Tibial nerve (tissue), 4 donors: ENCODE measurements at regions not wholly inside any gene's neighbourhood (a gene's known extent, or its start where the extent isn't known, plus 50 kb on each side); places are given as distances from the start of the nearest gene placed in this dataset.

Experiments used
- EP300 ChIP-seq, 2 donors: sonication (generic); formaldehyde crosslinking; IDR thresholded peaks; one replicate each; pipeline ENCODE4 v1.6.1; 2017; ENCODE audit warnings: antibody characterized with exemption in 2 of 2, mild to moderate bottlenecking in 1 of 2
- POLR2A ChIP-seq, 2 donors: fragments of 450-650 bp; IDR thresholded peaks; one replicate each; pipeline ENCODE4 v1.6.1; 2017; ENCODE audit warnings: antibody characterized with exemption in 2 of 2, mild to moderate bottlenecking in 2 of 2, moderate library complexity in 2 of 2
- TF ChIP-seq, protein P1 (sequence below), 5 experiments: fragments of 200-600 bp in 3 of 5; fragments of 450-650 bp in 2 of 5; sonication (generic) in 3 of 5; IDR thresholded peaks; one replicate each; pipeline ENCODE4 v1.5.1; 2016 to 2019; ENCODE audit warnings: antibody characterized with exemption in 5 of 5, mild to moderate bottlenecking in 3 of 5, moderate library complexity in 2 of 5

DNA sequence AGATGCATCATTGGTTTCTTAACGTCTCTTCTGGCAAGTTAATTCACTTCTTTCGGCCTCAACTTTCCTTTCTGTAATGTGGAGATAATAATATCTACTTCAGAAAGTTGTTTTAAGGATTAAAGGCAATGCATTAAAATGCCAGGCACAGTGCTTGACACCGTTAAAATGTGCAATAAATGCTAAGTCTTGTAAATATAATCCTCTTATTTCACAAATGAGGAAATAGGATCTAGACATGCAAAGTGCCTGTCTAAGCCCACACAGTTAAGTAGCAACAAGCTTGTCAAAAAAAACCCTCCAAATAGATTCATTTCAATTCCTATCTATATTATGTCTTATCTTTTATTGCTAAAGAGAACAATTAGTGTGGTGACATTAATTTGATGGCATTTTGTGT, 86.4 kb upstream of the TSC22D1 start:
- TF ChIP-seq POLR2A (IDR thresholded peaks at IDR 0.05) = no peak
- TF ChIP-seq EP300 (IDR thresholded peaks at IDR 0.05) = no peak
- TF ChIP-seq, protein P1, sequence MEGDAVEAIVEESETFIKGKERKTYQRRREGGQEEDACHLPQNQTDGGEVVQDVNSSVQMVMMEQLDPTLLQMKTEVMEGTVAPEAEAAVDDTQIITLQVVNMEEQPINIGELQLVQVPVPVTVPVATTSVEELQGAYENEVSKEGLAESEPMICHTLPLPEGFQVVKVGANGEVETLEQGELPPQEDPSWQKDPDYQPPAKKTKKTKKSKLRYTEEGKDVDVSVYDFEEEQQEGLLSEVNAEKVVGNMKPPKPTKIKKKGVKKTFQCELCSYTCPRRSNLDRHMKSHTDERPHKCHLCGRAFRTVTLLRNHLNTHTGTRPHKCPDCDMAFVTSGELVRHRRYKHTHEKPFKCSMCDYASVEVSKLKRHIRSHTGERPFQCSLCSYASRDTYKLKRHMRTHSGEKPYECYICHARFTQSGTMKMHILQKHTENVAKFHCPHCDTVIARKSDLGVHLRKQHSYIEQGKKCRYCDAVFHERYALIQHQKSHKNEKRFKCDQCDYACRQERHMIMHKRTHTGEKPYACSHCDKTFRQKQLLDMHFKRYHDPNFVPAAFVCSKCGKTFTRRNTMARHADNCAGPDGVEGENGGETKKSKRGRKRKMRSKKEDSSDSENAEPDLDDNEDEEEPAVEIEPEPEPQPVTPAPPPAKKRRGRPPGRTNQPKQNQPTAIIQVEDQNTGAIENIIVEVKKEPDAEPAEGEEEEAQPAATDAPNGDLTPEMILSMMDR (IDR thresholded peaks at IDR 0.05) = no peak
